GM12878 (cell line): ENCODE measurements at regions not wholly inside any gene's neighbourhood (a gene's known extent, or its start where the extent isn't known, plus 50 kb on each side); places are given as distances from the start of the nearest gene placed in this dataset.

ENCODE experiments used
- POLR2A ChIP-seq: IDR thresholded peaks from 2 replicates; pipeline ENCODE4 v1.6.1; 2011; ENCODE audit warnings: low read depth, mild to moderate bottlenecking, low read length
- SREBF2 ChIP-seq: IDR thresholded peaks from 2 replicates; pipeline ENCODE4 v1.6.1; 2012; ENCODE audit warnings: mild to moderate bottlenecking, low read length
- TF ChIP-seq, protein P1 (sequence below), 3 experiments: IDR thresholded peaks in 2 of 3; conservative IDR thresholded peaks in 1 of 3; 2 replicates each; pipeline ENCODE4 v1.5.1; 2011; ENCODE audit warnings: low read depth in 3 of 3, low read length in 3 of 3, mild to moderate bottlenecking in 3 of 3, control low read depth in 2 of 3, moderate library complexity in 2 of 3, inconsistent platforms in 1 of 3, mixed read lengths in 1 of 3; ENCODE audit not compliant: control insufficient read depth in 2 of 3, insufficient read depth in 1 of 3; ENCODE audit errors: extremely low read depth in 1 of 3

DNA sequence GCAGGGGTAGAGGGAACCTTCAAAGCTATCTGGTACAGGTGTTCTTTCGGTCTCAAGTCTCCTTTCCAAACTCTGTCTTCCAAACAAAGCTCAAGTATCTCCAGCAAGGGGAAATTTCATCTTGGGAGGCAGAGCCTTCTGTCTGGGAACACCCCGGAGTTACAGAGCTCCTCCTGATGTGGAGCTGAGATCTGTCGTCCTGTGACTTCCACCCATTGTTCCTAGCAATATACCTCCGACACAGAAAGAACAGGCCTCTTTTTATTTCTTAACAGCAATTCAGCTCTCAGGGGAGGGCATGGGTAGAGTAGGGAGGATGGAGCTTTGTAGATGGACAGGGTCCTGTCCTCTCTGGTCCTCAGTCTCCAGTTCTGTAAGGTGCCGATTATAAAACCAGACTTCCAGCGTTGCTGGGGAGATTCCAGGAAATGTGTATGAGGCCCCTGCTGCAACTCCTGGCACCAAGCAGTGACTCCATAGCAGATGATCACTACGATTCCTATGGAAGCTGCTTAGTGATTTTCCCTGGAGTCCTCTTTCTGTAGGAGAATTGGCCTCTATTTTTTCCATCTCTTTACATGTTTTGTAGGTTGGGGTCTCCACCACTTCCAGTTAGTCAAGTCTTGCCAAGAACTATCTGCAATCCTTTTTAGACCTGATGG, 56.0 kb upstream of the ARGLU1 start:
- no peak for TF ChIP-seq SREBF2
- TF ChIP-seq, protein P1, sequence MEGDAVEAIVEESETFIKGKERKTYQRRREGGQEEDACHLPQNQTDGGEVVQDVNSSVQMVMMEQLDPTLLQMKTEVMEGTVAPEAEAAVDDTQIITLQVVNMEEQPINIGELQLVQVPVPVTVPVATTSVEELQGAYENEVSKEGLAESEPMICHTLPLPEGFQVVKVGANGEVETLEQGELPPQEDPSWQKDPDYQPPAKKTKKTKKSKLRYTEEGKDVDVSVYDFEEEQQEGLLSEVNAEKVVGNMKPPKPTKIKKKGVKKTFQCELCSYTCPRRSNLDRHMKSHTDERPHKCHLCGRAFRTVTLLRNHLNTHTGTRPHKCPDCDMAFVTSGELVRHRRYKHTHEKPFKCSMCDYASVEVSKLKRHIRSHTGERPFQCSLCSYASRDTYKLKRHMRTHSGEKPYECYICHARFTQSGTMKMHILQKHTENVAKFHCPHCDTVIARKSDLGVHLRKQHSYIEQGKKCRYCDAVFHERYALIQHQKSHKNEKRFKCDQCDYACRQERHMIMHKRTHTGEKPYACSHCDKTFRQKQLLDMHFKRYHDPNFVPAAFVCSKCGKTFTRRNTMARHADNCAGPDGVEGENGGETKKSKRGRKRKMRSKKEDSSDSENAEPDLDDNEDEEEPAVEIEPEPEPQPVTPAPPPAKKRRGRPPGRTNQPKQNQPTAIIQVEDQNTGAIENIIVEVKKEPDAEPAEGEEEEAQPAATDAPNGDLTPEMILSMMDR (IDR thresholded peaks at IDR 0.05 in 2 of 3, conservative IDR thresholded peaks at IDR 0.05 in 1 of 3; ENCODE audit: control insufficient read depth in 2 of 3, extremely low read depth in 1 of 3, insufficient read depth in 1 of 3, low read depth in 3 of 3, low read length in 3 of 3), result no peak
- no peak for TF ChIP-seq POLR2A
